Left ventricle myocardium inferior (tissue), 1 donor: ENCODE measurements at regions not wholly inside any gene's neighbourhood (a gene's known extent, or its start where the extent isn't known, plus 50 kb on each side); places are given as distances from the start of the nearest gene placed in this dataset.

ENCODE experiments used
- DNase-seq: peaks from one replicate; pipeline ENCODE4 v3.0.0-alpha.2; 2020
- H3K27ac ChIP-seq: fragments of 200-600 bp; replicated peaks from 2 replicates; pipeline ENCODE4 v1.8.0; 2021
- H3K27me3 ChIP-seq: fragments of 200-600 bp; 2 replicates; pipeline ENCODE4 v1.8.0; 2021; ENCODE audit warnings: low read depth
- H3K36me3 ChIP-seq: fragments of 200-600 bp; 2 replicates; pipeline ENCODE4 v1.8.0; 2021
- H3K4me1 ChIP-seq: fragments of 200-600 bp; 2 replicates; pipeline ENCODE4 v1.8.0; 2021
- H3K4me3 ChIP-seq: fragments of 200-600 bp; 2 replicates; pipeline ENCODE4 v1.8.0; 2021; ENCODE audit warnings: mild to moderate bottlenecking, moderate library complexity
- H3K9me3 ChIP-seq: fragments of 200-600 bp; replicated peaks from 2 replicates; pipeline ENCODE4 v1.8.0; 2021
- intact Hi-C: fragments of 100-400 bp; cut with micrococcal nuclease; formaldehyde crosslinking; loops from one replicate; pipeline ENCODE4 v1.11.0; 2022
- TF ChIP-seq, protein P1 (sequence below): fragments of 200-600 bp; IDR thresholded peaks from 2 replicates; pipeline ENCODE4 v1.8.0; 2021; ENCODE audit warnings: antibody characterized with exemption, mild to moderate bottlenecking, borderline replicate concordance
- donor health status: DM: no; HTN: yes; CAD: no; lungs with severe emphysema.

DNA sequence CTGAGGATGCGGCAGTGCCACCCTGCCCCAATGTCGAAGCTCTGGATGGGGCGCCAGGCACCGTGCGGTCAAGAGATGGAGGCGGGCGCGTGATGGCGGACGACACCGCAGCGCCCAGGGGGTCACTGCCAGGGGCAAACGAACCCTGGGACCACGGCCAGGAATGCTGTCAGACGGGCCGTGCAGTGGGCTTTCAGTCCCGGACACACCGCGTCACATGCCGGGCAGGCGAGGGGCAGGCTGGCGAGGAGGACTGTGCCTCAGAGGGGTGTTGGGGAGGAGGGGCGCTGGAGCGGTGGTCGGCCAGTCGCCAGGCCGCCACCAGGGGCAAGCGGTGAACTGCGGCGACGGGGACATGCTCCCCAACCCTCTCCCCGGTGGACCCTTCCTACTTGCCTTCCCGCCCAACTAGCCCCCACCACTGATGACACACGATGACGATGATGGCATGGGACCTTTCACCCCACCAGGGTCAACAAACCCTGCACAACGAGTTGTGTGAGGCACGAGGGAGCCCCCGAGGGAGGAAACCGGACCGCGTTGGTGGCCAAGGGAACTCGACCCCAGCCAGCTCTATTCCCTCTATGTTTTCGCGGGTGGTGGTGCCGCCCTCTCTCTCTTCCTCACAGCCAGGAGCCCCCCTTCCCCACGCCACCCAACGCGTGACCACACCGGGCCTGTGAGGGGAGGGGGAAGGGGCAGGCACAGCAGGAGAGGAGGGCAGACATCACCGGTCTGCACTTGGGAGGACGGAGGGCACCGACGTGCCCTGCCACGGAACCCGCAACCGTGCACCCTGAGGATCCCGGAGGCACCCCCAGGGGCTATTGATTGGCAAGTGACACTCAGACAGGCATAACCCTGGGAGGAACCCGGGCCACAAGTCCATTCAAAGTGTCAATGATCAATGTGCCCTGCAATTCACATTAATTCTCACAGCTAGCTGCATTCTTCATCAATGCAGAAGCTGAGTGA lies 1960.9 kb upstream of the DEFB115 start:
- Histone ChIP-seq H3K4me3 (no peak overlapping the region), H3K27ac (no peak overlapping the region), H3K27me3 (peaks cover 4% of the 10 kb centered on the region), H3K9me3 (peaks cover 57% of the 10 kb centered on the region), H3K36me3 (no peaks in the 10 kb centered on the region), H3K4me1 (no peaks in the 10 kb centered on the region)
- no peak for DNase-seq
- TF ChIP-seq, protein P1, sequence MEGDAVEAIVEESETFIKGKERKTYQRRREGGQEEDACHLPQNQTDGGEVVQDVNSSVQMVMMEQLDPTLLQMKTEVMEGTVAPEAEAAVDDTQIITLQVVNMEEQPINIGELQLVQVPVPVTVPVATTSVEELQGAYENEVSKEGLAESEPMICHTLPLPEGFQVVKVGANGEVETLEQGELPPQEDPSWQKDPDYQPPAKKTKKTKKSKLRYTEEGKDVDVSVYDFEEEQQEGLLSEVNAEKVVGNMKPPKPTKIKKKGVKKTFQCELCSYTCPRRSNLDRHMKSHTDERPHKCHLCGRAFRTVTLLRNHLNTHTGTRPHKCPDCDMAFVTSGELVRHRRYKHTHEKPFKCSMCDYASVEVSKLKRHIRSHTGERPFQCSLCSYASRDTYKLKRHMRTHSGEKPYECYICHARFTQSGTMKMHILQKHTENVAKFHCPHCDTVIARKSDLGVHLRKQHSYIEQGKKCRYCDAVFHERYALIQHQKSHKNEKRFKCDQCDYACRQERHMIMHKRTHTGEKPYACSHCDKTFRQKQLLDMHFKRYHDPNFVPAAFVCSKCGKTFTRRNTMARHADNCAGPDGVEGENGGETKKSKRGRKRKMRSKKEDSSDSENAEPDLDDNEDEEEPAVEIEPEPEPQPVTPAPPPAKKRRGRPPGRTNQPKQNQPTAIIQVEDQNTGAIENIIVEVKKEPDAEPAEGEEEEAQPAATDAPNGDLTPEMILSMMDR, result no peak
- intact Hi-C loops, result no loop called here

DNA sequence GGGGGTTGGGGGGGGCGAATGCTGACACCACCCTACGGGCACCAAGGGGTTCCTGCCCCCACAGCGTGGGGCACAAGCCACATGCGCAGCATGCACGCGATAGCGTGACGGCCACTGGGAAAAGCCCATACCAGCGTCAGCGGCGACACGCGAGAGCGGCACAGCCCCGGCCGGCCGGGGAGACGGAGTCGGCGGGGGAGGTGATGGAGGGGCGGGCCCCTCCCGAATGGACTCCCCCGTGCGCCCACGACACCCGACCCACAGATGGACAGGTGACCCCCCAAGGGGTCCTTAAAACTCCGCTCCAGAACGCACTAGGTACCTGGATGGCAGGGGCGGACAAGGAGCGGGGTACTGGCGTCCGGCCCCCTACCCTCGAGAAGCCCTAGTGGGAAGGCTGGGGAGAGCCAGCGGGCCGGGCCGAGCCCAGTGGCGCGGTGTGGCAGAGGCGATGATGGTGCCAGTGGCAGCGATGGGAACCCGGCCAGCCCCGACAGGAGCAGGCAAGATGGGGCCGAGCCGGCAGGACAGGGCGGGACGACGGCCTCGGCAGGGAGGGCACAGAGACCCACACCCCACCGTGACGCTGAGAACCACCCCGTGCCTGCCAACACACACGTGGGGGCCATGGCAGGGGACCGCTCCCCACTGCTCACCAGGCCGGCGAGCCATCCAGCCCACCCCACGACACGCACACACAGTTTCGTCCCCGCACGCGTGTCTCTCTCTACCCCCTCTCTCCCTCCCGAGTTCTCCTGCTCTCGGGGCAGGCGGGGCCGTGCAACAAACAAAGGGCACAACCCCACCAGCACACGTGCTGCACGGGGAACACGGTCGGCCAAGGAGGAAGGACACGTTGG lies 1959.8 kb upstream of the DEFB115 start:
- TF ChIP-seq, protein P1, result no peak
- no peak overlapping the region for H3K4me3 ChIP-seq
- DNase-seq, result no peak
- H3K27me3 ChIP-seq, result peaks cover 4% of the 10 kb centered on the region
- H3K36me3 ChIP-seq, result no peaks in the 10 kb centered on the region
- no peak overlapping the region for H3K27ac ChIP-seq
- no peaks in the 10 kb centered on the region for H3K4me1 ChIP-seq
- peaks cover 67% of the 10 kb centered on the region for H3K9me3 ChIP-seq
- intact Hi-C loops, result no loop called here

DNA sequence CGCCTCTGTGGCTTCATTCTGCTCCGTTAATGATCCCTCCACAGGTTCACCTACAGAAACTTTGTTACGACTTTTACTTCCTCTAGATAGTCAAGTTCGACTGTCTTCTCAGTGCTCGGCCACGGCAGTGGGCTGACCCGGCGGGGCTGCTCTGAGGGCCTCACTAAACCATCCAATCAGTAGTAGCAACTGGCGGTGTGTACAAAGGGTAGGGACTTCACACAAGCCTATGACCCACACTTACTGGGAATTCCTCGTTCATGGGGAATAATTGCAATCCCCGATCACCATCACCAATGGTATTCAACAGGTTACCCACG lies 1959.2 kb upstream of the DEFB115 start:
- peaks cover 73% of the 10 kb centered on the region for H3K9me3 ChIP-seq
- intact Hi-C loops, result no loop called here

GRCh38 chr20:29298759-29299613 lies 1958.5 kb upstream of the DEFB115 start:
- Histone ChIP-seq H3K4me1 (no peaks in the 10 kb centered on the region), H3K4me3 (no peak overlapping the region), H3K36me3 (no peaks in the 10 kb centered on the region), H3K27me3 (peaks cover 9% of the 10 kb centered on the region), H3K9me3 (peaks cover 81% of the 10 kb centered on the region), H3K27ac (no peak overlapping the region)
- no peak for DNase-seq
- intact Hi-C loops, result no loop called here
- TF ChIP-seq, protein P1, result no peak

More for the DNA sequence above, 1959.2 kb upstream of the DEFB115 start:
- DNase-seq, result no peak
- H3K27ac ChIP-seq, result no peak overlapping the region
- no peak overlapping the region for H3K4me3 ChIP-seq
- H3K27me3 ChIP-seq, result peaks cover 4% of the 10 kb centered on the region
- H3K4me1 ChIP-seq, result no peaks in the 10 kb centered on the region
- H3K36me3 ChIP-seq, result no peaks in the 10 kb centered on the region
- TF ChIP-seq, protein P1, result no peak
